ENCODE measurements at regions not wholly inside any gene's neighbourhood (a gene's known extent, or its start where the extent isn't known, plus 50 kb on each side); places are given as distances from the start of the nearest gene placed in this dataset.

- Mint-ChIP-seq H3K4me3 (no peak overlapping the region), H3K9me3 (peaks cover 6% of the 10 kb centered on the region), H3K36me3 (ENCODE audit: low read depth) (no peaks in the 10 kb centered on the region), H3K4me1 (ENCODE audit: low read depth) (peaks cover 47% of the 10 kb centered on the region), H3K27ac (no peak overlapping the region), H3K27me3 (peaks cover 15% of the 10 kb centered on the region)
- intact Hi-C loops (cut with micrococcal nuclease): loop anchor here (10.0 kb wide), 2 partner anchors 115 to 165 kb away; no protein-coding TSS in a partner anchor
Observed at GRCh38 chr1:229059671-229060539, 211.0 kb upstream of the RAB4A start.

- Mint-ChIP-seq H3K4me3 (no peak overlapping the region), H3K9me3 (peaks cover 7% of the 10 kb centered on the region), H3K36me3 (ENCODE audit: low read depth) (no peaks in the 10 kb centered on the region), H3K27me3 (peaks cover 14% of the 10 kb centered on the region), H3K4me1 (ENCODE audit: low read depth) (peaks cover 69% of the 10 kb centered on the region), H3K27ac (no peak overlapping the region)
- intact Hi-C loops (cut with micrococcal nuclease): loop anchor here (10.0 kb wide), 2 partner anchors 117 to 163 kb away; no protein-coding TSS in a partner anchor
Observed at GRCh38 chr1:229062135-229062534, 208.8 kb upstream of the RAB4A start.

GRCh38 chr1:229063154-229063773 lies 207.6 kb upstream of the RAB4A start:
- H3K4me1 Mint-ChIP-seq (ENCODE audit: low read depth): peaks cover 77% of the 10 kb centered on the region
- peaks cover 7% of the 10 kb centered on the region for H3K9me3 Mint-ChIP-seq
- peaks cover 13% of the 10 kb centered on the region for H3K27me3 Mint-ChIP-seq
- no peaks in the 10 kb centered on the region for H3K36me3 Mint-ChIP-seq (ENCODE audit: low read depth)
- no peak overlapping the region for H3K4me3 Mint-ChIP-seq
- H3K27ac Mint-ChIP-seq: no peak overlapping the region
- intact Hi-C loops (cut with micrococcal nuclease): loop anchor here (10.0 kb wide), 2 partner anchors 118 to 162 kb away; no protein-coding TSS in a partner anchor

GRCh38 chr1:229064320-229065168 lies 206.4 kb upstream of the RAB4A start:
- Mint-ChIP-seq H3K27ac (peak overlapping the region; percentile 53), H3K4me1 (ENCODE audit: low read depth) (peaks cover 77% of the 10 kb centered on the region), H3K27me3 (peaks cover 10% of the 10 kb centered on the region), H3K36me3 (ENCODE audit: low read depth) (no peaks in the 10 kb centered on the region), H3K9me3 (peaks cover 7% of the 10 kb centered on the region), H3K4me3 (no peak overlapping the region)
- intact Hi-C loops (cut with micrococcal nuclease): loop anchor here (5.0 to 10.0 kb wide), 3 partner anchors 37 to 160 kb away; no protein-coding TSS in a partner anchor

GRCh38 chr1:229065613-229066012 lies 205.3 kb upstream of the RAB4A start:
- Mint-ChIP-seq H3K4me1 (ENCODE audit: low read depth) (peaks cover 69% of the 10 kb centered on the region), H3K9me3 (peaks cover 7% of the 10 kb centered on the region), H3K27me3 (peaks cover 7% of the 10 kb centered on the region), H3K27ac (no peak overlapping the region), H3K4me3 (no peak overlapping the region), H3K36me3 (ENCODE audit: low read depth) (no peaks in the 10 kb centered on the region)
- intact Hi-C loops (cut with micrococcal nuclease): loop anchor here (5.0 to 10.0 kb wide), 3 partner anchors 38 to 159 kb away; no protein-coding TSS in a partner anchor

- Mint-ChIP-seq H3K27ac (peak overlapping the region; percentile 10), H3K27me3 (peaks cover 7% of the 10 kb centered on the region), H3K9me3 (peaks cover 7% of the 10 kb centered on the region), H3K4me1 (ENCODE audit: low read depth) (peaks cover 73% of the 10 kb centered on the region), H3K36me3 (ENCODE audit: low read depth) (no peaks in the 10 kb centered on the region), H3K4me3 (no peak overlapping the region)
- intact Hi-C loops (cut with micrococcal nuclease): loop anchor here (5.0 to 10.0 kb wide), 3 partner anchors 39 to 158 kb away; no protein-coding TSS in a partner anchor
Observed at GRCh38 chr1:229066591-229066990, 204.3 kb upstream of the RAB4A start.

GRCh38 chr1:229067546-229067945 lies 203.4 kb upstream of the RAB4A start:
- no peak overlapping the region for H3K4me3 Mint-ChIP-seq
- H3K27ac Mint-ChIP-seq: peak overlapping the region; percentile 80
- intact Hi-C loops (cut with micrococcal nuclease): loop anchor here (5.0 to 10.0 kb wide), 3 partner anchors 40 to 157 kb away; no protein-coding TSS in a partner anchor
- H3K27me3 Mint-ChIP-seq: peaks cover 7% of the 10 kb centered on the region
- H3K4me1 Mint-ChIP-seq (ENCODE audit: low read depth): peaks cover 78% of the 10 kb centered on the region
- peaks cover 7% of the 10 kb centered on the region for H3K9me3 Mint-ChIP-seq
- no peaks in the 10 kb centered on the region for H3K36me3 Mint-ChIP-seq (ENCODE audit: low read depth)

GRCh38 chr1:229068270-229068987 lies 202.5 kb upstream of the RAB4A start:
- Mint-ChIP-seq H3K4me1 (ENCODE audit: low read depth) (peaks cover 71% of the 10 kb centered on the region), H3K4me3 (peak overlapping the region; percentile 40), H3K9me3 (peaks cover 7% of the 10 kb centered on the region), H3K27ac (peak overlapping the region; percentile 80), H3K27me3 (peaks cover 7% of the 10 kb centered on the region), H3K36me3 (ENCODE audit: low read depth) (no peaks in the 10 kb centered on the region)
- intact Hi-C loops (cut with micrococcal nuclease): loop anchor here (5.0 to 10.0 kb wide), 3 partner anchors 41 to 156 kb away; no protein-coding TSS in a partner anchor

GRCh38 chr1:229069176-229069575 lies 201.7 kb upstream of the RAB4A start:
- Mint-ChIP-seq H3K36me3 (ENCODE audit: low read depth) (no peaks in the 10 kb centered on the region), H3K9me3 (peaks cover 7% of the 10 kb centered on the region), H3K4me1 (ENCODE audit: low read depth) (peaks cover 71% of the 10 kb centered on the region), H3K4me3 (no peak overlapping the region), H3K27ac (peak overlapping the region; percentile 80), H3K27me3 (peaks cover 7% of the 10 kb centered on the region)
- intact Hi-C loops (cut with micrococcal nuclease): loop anchor here (5.0 to 10.0 kb wide), 3 partner anchors 42 to 156 kb away; no protein-coding TSS in a partner anchor

GRCh38 chr1:229070168-229070567 lies 200.7 kb upstream of the RAB4A start:
- Mint-ChIP-seq H3K27me3 (peaks cover 5% of the 10 kb centered on the region), H3K27ac (no peak overlapping the region), H3K9me3 (no peaks in the 10 kb centered on the region), H3K4me3 (no peak overlapping the region), H3K4me1 (ENCODE audit: low read depth) (peaks cover 65% of the 10 kb centered on the region), H3K36me3 (ENCODE audit: low read depth) (no peaks in the 10 kb centered on the region)
- intact Hi-C loops (cut with micrococcal nuclease): no loop called here

GRCh38 chr1:229073251-229073650 lies 197.7 kb upstream of the RAB4A start:
- no peaks in the 10 kb centered on the region for H3K9me3 Mint-ChIP-seq
- intact Hi-C loops (cut with micrococcal nuclease): no loop called here
- H3K27ac Mint-ChIP-seq: no peak overlapping the region
- H3K4me3 Mint-ChIP-seq: no peak overlapping the region
- peaks cover 36% of the 10 kb centered on the region for H3K4me1 Mint-ChIP-seq (ENCODE audit: low read depth)
- peaks cover 4% of the 10 kb centered on the region for H3K27me3 Mint-ChIP-seq
- H3K36me3 Mint-ChIP-seq (ENCODE audit: low read depth): no peaks in the 10 kb centered on the region

GRCh38 chr1:229075217-229075616 lies 195.7 kb upstream of the RAB4A start:
- Mint-ChIP-seq H3K4me3 (no peak overlapping the region), H3K36me3 (ENCODE audit: low read depth) (no peaks in the 10 kb centered on the region), H3K4me1 (ENCODE audit: low read depth) (peaks cover 23% of the 10 kb centered on the region), H3K9me3 (no peaks in the 10 kb centered on the region), H3K27ac (no peak overlapping the region), H3K27me3 (peaks cover 4% of the 10 kb centered on the region)
- intact Hi-C loops (cut with micrococcal nuclease): no loop called here

- intact Hi-C loops (cut with micrococcal nuclease): no loop called here
- Mint-ChIP-seq H3K4me3 (no peak overlapping the region), H3K27me3 (peaks cover 4% of the 10 kb centered on the region), H3K36me3 (ENCODE audit: low read depth) (no peaks in the 10 kb centered on the region), H3K9me3 (no peaks in the 10 kb centered on the region), H3K4me1 (ENCODE audit: low read depth) (peaks cover 21% of the 10 kb centered on the region), H3K27ac (no peak overlapping the region)
Observed at GRCh38 chr1:229075716-229076115, 195.2 kb upstream of the RAB4A start.
